Loucy (cell line): ENCODE measurements at regions not wholly inside any gene's neighbourhood (a gene's known extent, or its start where the extent isn't known, plus 50 kb on each side); places are given as distances from the start of the nearest gene placed in this dataset.

Experiments
- H2AFZ ChIP-seq: fragments of 200-600 bp; sonication (generic); 2 replicates; pipeline ENCODE4 v1.6.0; 2016; ENCODE audit warnings: antibody characterized with exemption, mild to moderate bottlenecking, low read length, moderate library complexity
- H3F3A ChIP-seq: fragments of 200-600 bp; 2 replicates; pipeline ENCODE4 v1.6.0; 2016; ENCODE audit warnings: antibody characterized with exemption, low read depth, mild to moderate bottlenecking
- H3K27me3 ChIP-seq: fragments of 200-600 bp; sonication (generic); 2 replicates; pipeline ENCODE4 v1.6.1; 2014; ENCODE audit warnings: low read length, mild to moderate bottlenecking; ENCODE audit not compliant: insufficient read depth, poor library complexity, severe bottlenecking
- H3K36me3 ChIP-seq: fragments of 200-600 bp; sonication (generic); 2 replicates; pipeline ENCODE4 v1.6.1; 2016; ENCODE audit warnings: low read length; ENCODE audit not compliant: insufficient read depth
- H3K4me1 ChIP-seq: fragments of 200-600 bp; sonication (generic); 2 replicates; pipeline ENCODE4 v1.5.1; 2014; ENCODE audit warnings: low read length, mild to moderate bottlenecking; ENCODE audit not compliant: insufficient read depth, poor library complexity, severe bottlenecking
- H3K4me2 ChIP-seq: fragments of 200-600 bp; sonication (generic); 2 replicates; pipeline ENCODE4 v1.6.0; 2014; ENCODE audit warnings: antibody characterized with exemption, low read length, low read depth, mild to moderate bottlenecking; ENCODE audit not compliant: poor library complexity, severe bottlenecking
- H3K4me3 ChIP-seq: fragments of 200-600 bp; sonication (generic); 2 replicates; pipeline ENCODE4 v1.5.1; 2014; ENCODE audit warnings: low read length, mild to moderate bottlenecking, mixed read lengths; ENCODE audit not compliant: poor library complexity, severe bottlenecking
- H3K79me2 ChIP-seq: fragments of 200-600 bp; sonication (generic); 2 replicates; pipeline ENCODE4 v1.6.1; 2014; ENCODE audit warnings: low read length; ENCODE audit not compliant: insufficient read depth
- H3K9ac ChIP-seq: fragments of 200-600 bp; sonication (generic); 2 replicates; pipeline ENCODE4 v1.6.0; 2014; ENCODE audit warnings: mild to moderate bottlenecking, low read depth, low read length, moderate library complexity; ENCODE audit not compliant: poor library complexity, severe bottlenecking
- H3K9me2 ChIP-seq: fragments of 200-600 bp; sonication (generic); replicated peaks from 2 replicates; pipeline ENCODE4 v1.6.1; 2016; ENCODE audit warnings: low read depth, low read length, mixed read lengths
- H3K9me3 ChIP-seq: fragments of 200-600 bp; sonication (generic); 2 replicates; pipeline ENCODE4 v1.6.1; 2014; ENCODE audit warnings: mild to moderate bottlenecking, antibody characterized with exemption, low read length, low read depth; ENCODE audit not compliant: insufficient read depth
- H4K20me1 ChIP-seq: fragments of 200-600 bp; sonication (generic); 2 replicates; pipeline ENCODE4 v1.6.0; 2014; ENCODE audit warnings: antibody characterized with exemption, low read length, mild to moderate bottlenecking; ENCODE audit not compliant: insufficient read depth, poor library complexity, severe bottlenecking
- CTCF ChIP-seq: fragments of 200-600 bp; sonication (generic); conservative IDR thresholded peaks from 2 replicates; pipeline ENCODE4 v1.5.1; 2014; ENCODE audit warnings: mild to moderate bottlenecking, antibody characterized with exemption, low read length
- EZH2phosphoT487 ChIP-seq: fragments of 200-600 bp; IDR thresholded peaks from 2 replicates; pipeline ENCODE4 v1.6.1; 2018; ENCODE audit warnings: antibody characterized with exemption, mild to moderate bottlenecking, moderate library complexity, borderline replicate concordance

GRCh38 chr2:236809716-236810115 lies 240.1 kb downstream of the ACKR3 start:
- Histone ChIP-seq H3K4me2 (no peak overlapping the region), H3K79me2 (no peaks in the 10 kb centered on the region), H3K27me3 (no peaks in the 10 kb centered on the region), H4K20me1 (no peaks in the 10 kb centered on the region), H3K9me2 (no peaks in the 10 kb centered on the region), H3K4me1 (no peaks in the 10 kb centered on the region), H3F3A (no peaks in the 10 kb centered on the region), H3K4me3 (no peak overlapping the region), H3K36me3 (no peaks in the 10 kb centered on the region), H2AFZ (no peak overlapping the region), H3K9ac (no peak overlapping the region), H3K9me3 (peaks cover 4% of the 10 kb centered on the region; the same call in 1 of the 2 replicates)
- TF ChIP-seq CTCF (no peak), EZH2phosphoT487 (no peak)

- no peaks in the 10 kb centered on the region for H3K36me3 ChIP-seq
- H3K4me1 ChIP-seq, result no peaks in the 10 kb centered on the region
- H3K9ac ChIP-seq, result no peak overlapping the region
- no peaks in the 10 kb centered on the region for H3F3A ChIP-seq
- no peak overlapping the region for H2AFZ ChIP-seq
- H3K79me2 ChIP-seq, result no peaks in the 10 kb centered on the region
- H3K4me2 ChIP-seq, result no peak overlapping the region
- H3K9me3 ChIP-seq, result peaks cover 4% of the 10 kb centered on the region; the same call in 1 of the 2 replicates
- H3K9me2 ChIP-seq, result no peaks in the 10 kb centered on the region
- no peaks in the 10 kb centered on the region for H3K27me3 ChIP-seq
- no peak overlapping the region for H3K4me3 ChIP-seq
- no peaks in the 10 kb centered on the region for H4K20me1 ChIP-seq
- TF ChIP-seq EZH2phosphoT487 (no peak), CTCF (no peak)
Observed at GRCh38 chr2:236811062-236811656, 241.5 kb downstream of the ACKR3 start.

- Histone ChIP-seq H3K9me3 (peaks cover 3% of the 10 kb centered on the region; the same call in 1 of the 2 replicates), H3K4me3 (no peak overlapping the region), H3K36me3 (no peaks in the 10 kb centered on the region), H3K9me2 (no peaks in the 10 kb centered on the region), H3K4me1 (no peaks in the 10 kb centered on the region), H3K79me2 (no peaks in the 10 kb centered on the region), H4K20me1 (no peaks in the 10 kb centered on the region), H2AFZ (no peak overlapping the region), H3K4me2 (no peak overlapping the region), H3F3A (no peaks in the 10 kb centered on the region), H3K9ac (no peak overlapping the region), H3K27me3 (no peaks in the 10 kb centered on the region)
- TF ChIP-seq EZH2phosphoT487 (no peak), CTCF (no peak)
Observed at GRCh38 chr2:236813766-236814165, 244.1 kb downstream of the ACKR3 start.
